MM.1S (cell line): ENCODE measurements at regions not wholly inside any gene's neighbourhood (a gene's known extent, or its start where the extent isn't known, plus 50 kb on each side); places are given as distances from the start of the nearest gene placed in this dataset.

Experiments used
- CTCF ChIP-seq: fragments of 300-600 bp; sonication (generic); IDR thresholded peaks from 2 replicates; pipeline ENCODE4 v1.5.1; 2016; ENCODE audit warnings: antibody characterized with exemption, low read length, mixed read lengths
- EZH2phosphoT487 ChIP-seq: fragments of 300-600 bp; sonication (generic); IDR thresholded peaks from 2 replicates; pipeline ENCODE4 v1.6.1; 2018; ENCODE audit warnings: antibody characterized with exemption, low read length

- TF ChIP-seq CTCF, result no peak
- no peak for TF ChIP-seq EZH2phosphoT487
Observed at GRCh38 chr9:26508897-26509296, 383.7 kb downstream of the CAAP1 start.
